Limb (tissue), 2 donors: ENCODE measurements at regions not wholly inside any gene's neighbourhood (a gene's known extent, or its start where the extent isn't known, plus 50 kb on each side); places are given as distances from the start of the nearest gene placed in this dataset.
A peak's percentile ranks its signal among the peaks of the same experiment; 100 is the strongest.
"Not testable (repeated sequence)": the region's sequence is repeated elsewhere in the genome, so short reads cannot be mapped to it uniquely, and the experiment has no call there.

Experiments
- DNase-seq, 2 donors: peaks; one replicate each; pipeline ENCODE4 v3.0.0-alpha.2; 2016; ENCODE audit errors: extremely low spot score in 2 of 2

GRCh38 chr6:140684776-140685550 is 1310.5 kb upstream of the CITED2 start:
- no peak for DNase-seq

- no peak for DNase-seq
Observed at GRCh38 chr6:140677781-140678528, 1303.5 kb upstream of the CITED2 start.

GRCh38 chr6:140671926-140672325 is 1297.5 kb upstream of the CITED2 start:
- DNase-seq, result no peak

- DNase-seq, result no peak
Observed at GRCh38 chr6:140670021-140670420, 1295.6 kb upstream of the CITED2 start.

GRCh38 chr6:140669321-140669720 is 1294.9 kb upstream of the CITED2 start:
- DNase-seq, result no peak

GRCh38 chr6:140663772-140664171 is 1289.3 kb upstream of the CITED2 start:
- DNase-seq, result no peak

GRCh38 chr6:140663094-140663493 is 1288.6 kb upstream of the CITED2 start:
- no peak for DNase-seq

GRCh38 chr6:140661691-140662090 is 1287.2 kb upstream of the CITED2 start:
- DNase-seq, result no peak

GRCh38 chr6:140660295-140660694 is 1285.8 kb upstream of the CITED2 start:
- DNase-seq, result no peak

- DNase-seq, result no peak
Observed at GRCh38 chr6:140653972-140654371, 1279.5 kb upstream of the CITED2 start.

GRCh38 chr6:140653506-140653905 is 1279.1 kb upstream of the CITED2 start:
- DNase-seq, result no peak

GRCh38 chr6:140649502-140649901 is 1275.1 kb upstream of the CITED2 start:
- not testable (repeated sequence) for DNase-seq

GRCh38 chr6:140647322-140647721 is 1272.9 kb upstream of the CITED2 start:
- not testable (repeated sequence) for DNase-seq

- no peak for DNase-seq
Observed at GRCh38 chr6:140644017-140644416, 1269.6 kb upstream of the CITED2 start.

GRCh38 chr6:140641412-140641811 is 1267.0 kb upstream of the CITED2 start:
- DNase-seq, result no peak

GRCh38 chr6:140636908-140637402 is 1262.5 kb upstream of the CITED2 start:
- DNase-seq, result peak in 1 of 2 donors; percentile 4

- DNase-seq, result no peak
Observed at GRCh38 chr6:140636271-140636907, 1261.9 kb upstream of the CITED2 start.

GRCh38 chr6:140627002-140627401 is 1252.6 kb upstream of the CITED2 start:
- DNase-seq, result no peak

GRCh38 chr6:140623498-140623897 is 1249.0 kb upstream of the CITED2 start:
- DNase-seq, result no peak

GRCh38 chr6:140620496-140620895 is 1246.0 kb upstream of the CITED2 start:
- no peak for DNase-seq

GRCh38 chr6:140609956-140610355 is 1235.5 kb upstream of the CITED2 start:
- DNase-seq, result peak in 1 of 2 donors; percentile 41

- no peak for DNase-seq
Observed at GRCh38 chr6:140609321-140609720, 1234.9 kb upstream of the CITED2 start.
